HCT116 (cell line): ENCODE measurements at regions not wholly inside any gene's neighbourhood (a gene's known extent, or its start where the extent isn't known, plus 50 kb on each side); places are given as distances from the start of the nearest gene placed in this dataset.

ENCODE experiments used
- ATAC-seq: fragments of 200-7000 bp; cut with Tn5 transposase; 2 replicates; pipeline ENCODE4 v1.9.1; 2020; ENCODE audit warnings: mild to moderate bottlenecking, moderate library complexity
- BruUV-seq: library from RNA; stranded (reverse); fragments of 400-500 nt; replicated peaks from 2 replicates; lab custom pipeline; 2021; lab: Mats Ljungman, UMichigan
- CTCF ChIA-PET: fragments of 300-600 bp; sonication (Branson Sonifier 250); formaldehyde crosslinking; loops from one replicate; lab custom pipeline; 2021; ENCODE audit warnings: antibody characterized with exemption; lab: Charles Lee
- POLR2A ChIA-PET: fragments of 300-600, 350-600 bp; sonication (Branson Sonifier 250); formaldehyde crosslinking; loops from one replicate; lab custom pipeline; 2021; ENCODE audit warnings: antibody characterized with exemption; lab: Charles Lee
- RAD21 ChIA-PET, 2 experiments: fragments of 300-600 bp; sonication (Branson Sonifier 250); formaldehyde crosslinking; loops; one replicate each; lab custom pipeline; 2023; ENCODE audit warnings: low total read pairs in 2 of 2; ENCODE audit not compliant: uncharacterized antibody in 2 of 2, unreplicated experiment in 2 of 2, low non-redundant PET in 1 of 2; lab: Charles Lee
- DNase-seq: peaks from one replicate; pipeline ENCODE4 v3.0.0-alpha.2; 2010; ENCODE audit warnings: low read depth, low spot score
- H2AFZ ChIP-seq: fragments of 200-600 bp; shearing (Covaris generic), sonication (generic); 2 replicates; pipeline ENCODE4 v1.6.1; 2017; ENCODE audit warnings: low read depth, mixed run types, mixed read lengths, antibody characterized with exemption, low read length; ENCODE audit not compliant: poor library complexity, severe bottlenecking
- H3K27ac ChIP-seq: 2 replicates; pipeline ENCODE4 v1.5.1; 2012; ENCODE audit warnings: low read depth, low read length
- H3K27me3 ChIP-seq: fragments of 200-600 bp; sonication (generic); 2 replicates; pipeline ENCODE4 v1.6.1; 2016; ENCODE audit warnings: mixed run types, low read length, mixed read lengths; ENCODE audit not compliant: insufficient read depth
- H3K36me3 ChIP-seq, 2 experiments: fragments of 200-500 bp in 1 of 2; fragments of 200-600 bp in 1 of 2; sonication (Bioruptor generic) in 1 of 2; sonication (generic) in 1 of 2; 2 replicates each; pipeline versions ENCODE4 v1.5.1 to v1.6.1; 2014 to 2016; ENCODE audit warnings: low read length in 2 of 2, inconsistent platforms in 1 of 2, mixed read lengths in 1 of 2, mixed run types in 1 of 2; ENCODE audit not compliant: insufficient read depth in 2 of 2, control insufficient read depth in 1 of 2
- H3K4me1 ChIP-seq, 2 experiments: fragments of 200-600 bp in 1 of 2; sonication (generic) in 1 of 2; 2 replicates each; pipeline versions ENCODE4 v1.5.1 to v1.6.1; 2012 to 2017; ENCODE audit warnings: low read length in 2 of 2, inconsistent platforms in 1 of 2, mild to moderate bottlenecking in 1 of 2, mixed read lengths in 1 of 2, mixed run types in 1 of 2, moderate library complexity in 1 of 2; ENCODE audit not compliant: insufficient read depth in 2 of 2, control insufficient read depth in 1 of 2
- H3K4me2 ChIP-seq: fragments of 200-600 bp; sonication (generic); 2 replicates; pipeline ENCODE4 v1.6.1; 2017; ENCODE audit warnings: mixed run types, low read length, mixed read lengths
- H3K4me3 ChIP-seq, 2 experiments: fragments of 200-600 bp in 1 of 2; sonication (generic) in 1 of 2; replicated peaks in 1 of 2; 2 replicates each; pipeline ENCODE4 v1.5.1; 2011 to 2016; ENCODE audit warnings: low read length in 2 of 2, control low read depth in 1 of 2, low read depth in 1 of 2, mild to moderate bottlenecking in 1 of 2, mixed read lengths in 1 of 2, mixed run types in 1 of 2
- H3K79me2 ChIP-seq: fragments of 200-600 bp; sonication (generic); 2 replicates; pipeline ENCODE4 v1.6.1; 2017; ENCODE audit warnings: mild to moderate bottlenecking, mixed run types, low read length, moderate library complexity, mixed read lengths; ENCODE audit not compliant: insufficient read depth
- H3K9ac ChIP-seq: fragments of 200-600 bp; sonication (generic); 2 replicates; pipeline ENCODE4 v1.6.1; 2016; ENCODE audit warnings: low read length, mixed read lengths
- H3K9me2 ChIP-seq: fragments of 200-600 bp; sonication (generic), shearing (Covaris generic); 2 replicates; pipeline ENCODE4 v1.6.1; 2017; ENCODE audit warnings: mixed run types, mild to moderate bottlenecking, moderate library complexity; ENCODE audit not compliant: insufficient read depth
- H3K9me3 ChIP-seq, 2 experiments: fragments of 200-500 bp in 1 of 2; fragments of 200-600 bp in 1 of 2; sonication (Bioruptor generic) in 1 of 2; sonication (generic) in 1 of 2; 2 replicates each; pipeline ENCODE4 v1.6.1; 2014 to 2017; ENCODE audit warnings: low read length in 2 of 2, mixed read lengths in 2 of 2, inconsistent platforms in 1 of 2, low read depth in 1 of 2, mild to moderate bottlenecking in 1 of 2, mixed run types in 1 of 2, moderate library complexity in 1 of 2; ENCODE audit not compliant: control insufficient read depth in 1 of 2, insufficient read depth in 1 of 2
- H4K20me1 ChIP-seq: fragments of 200-600 bp; sonication (generic), shearing (Covaris generic); 2 replicates; pipeline ENCODE4 v1.6.1; 2017; ENCODE audit warnings: mixed run types, mild to moderate bottlenecking, moderate library complexity; ENCODE audit not compliant: insufficient read depth
- CBX3 ChIP-seq: IDR thresholded peaks from 2 replicates; pipeline ENCODE4 v1.6.1; 2012; ENCODE audit warnings: low read depth
- CEBPB ChIP-seq: IDR thresholded peaks from 2 replicates; pipeline ENCODE4 v1.6.1; 2012; ENCODE audit warnings: low read depth
- EGR1 ChIP-seq: IDR thresholded peaks from 2 replicates; pipeline ENCODE4 v1.6.1; 2012; ENCODE audit warnings: low read depth
- ELF1 ChIP-seq: IDR thresholded peaks from 2 replicates; pipeline ENCODE4 v1.6.1; 2012; ENCODE audit warnings: low read depth, borderline replicate concordance
- EZH2 ChIP-seq: fragments of 200-600 bp; sonication (generic); IDR thresholded peaks from 2 replicates; pipeline ENCODE4 v1.6.1; 2017; ENCODE audit warnings: antibody characterized with exemption, mixed run types
- FOSL1 ChIP-seq: IDR thresholded peaks from 2 replicates; pipeline ENCODE4 v1.6.1; 2012; ENCODE audit warnings: low read depth
- JUND ChIP-seq: IDR thresholded peaks from 2 replicates; pipeline ENCODE4 v1.6.1; 2012
- RAD21 ChIP-seq: IDR thresholded peaks from 2 replicates; pipeline ENCODE4 v1.6.1; 2012; ENCODE audit warnings: low read depth, mild to moderate bottlenecking
- SP1 ChIP-seq: IDR thresholded peaks from 2 replicates; pipeline ENCODE4 v1.6.1; 2012; ENCODE audit warnings: low read depth
- SRF ChIP-seq: IDR thresholded peaks from 2 replicates; pipeline ENCODE4 v1.6.1; 2012; ENCODE audit warnings: low read depth
- TCF7L2 ChIP-seq: IDR thresholded peaks from 2 replicates; pipeline ENCODE4 v1.7.0; 2011; ENCODE audit warnings: borderline replicate concordance, inconsistent platforms; ENCODE audit not compliant: insufficient read depth, insufficient read length; ENCODE audit errors: extremely low read depth
- ZFX ChIP-seq: fragments of 450-650 bp; IDR thresholded peaks from 2 replicates; pipeline ENCODE4 v1.6.1; 2017
- ZNF274 ChIP-seq: fragments of 200-500 bp; sonication (Bioruptor generic); IDR thresholded peaks from 2 replicates; pipeline ENCODE4 v1.6.1; 2014; ENCODE audit warnings: mild to moderate bottlenecking, low read depth, low read length, inconsistent platforms
- intact Hi-C: fragments of 100-400 bp; cut with micrococcal nuclease; formaldehyde crosslinking; loops from 2 replicates; pipeline ENCODE4 v1.10.0; 2022
- TF ChIP-seq, protein P1 (sequence below): IDR thresholded peaks from 2 replicates; pipeline ENCODE4 v1.6.1; 2011; ENCODE audit warnings: mild to moderate bottlenecking, low read length, moderate library complexity; ENCODE audit not compliant: insufficient replicate concordance; ENCODE audit errors: extremely low read depth
- TF ChIP-seq, protein P2 (sequence below): IDR thresholded peaks from 2 replicates; pipeline ENCODE4 v1.6.1; 2012

DNA sequence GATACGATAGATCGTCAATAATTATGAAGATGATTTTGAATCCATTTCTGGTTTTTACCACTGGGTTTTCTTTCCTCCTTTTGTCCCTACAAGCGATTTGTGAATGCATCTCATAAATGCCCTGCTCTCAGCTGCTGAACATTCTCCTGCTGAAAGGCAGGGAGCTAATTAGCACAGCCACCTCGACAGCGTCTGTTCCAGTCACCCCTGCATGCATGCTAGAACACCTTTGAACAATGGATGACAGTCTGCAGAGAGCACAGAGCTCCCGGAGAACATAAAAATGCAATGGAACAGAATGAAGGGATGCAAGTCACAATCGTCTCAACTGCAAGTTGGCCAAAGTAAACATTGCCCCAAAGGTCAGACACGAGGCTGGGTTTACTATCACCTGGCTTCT, 105.8 kb downstream of the SLC35B3 start:
- H3K9me3 ChIP-seq = no peaks in the 10 kb centered on the region
- no peak overlapping the region for H3K4me3 ChIP-seq
- H3K79me2 ChIP-seq = no peaks in the 10 kb centered on the region
- POLR2A ChIA-PET = no interaction called here
- no peaks in the 10 kb centered on the region for H3K36me3 ChIP-seq
- RAD21 ChIA-PET = no interaction called here
- no peak for DNase-seq
- H4K20me1 ChIP-seq = no peaks in the 10 kb centered on the region
- no peaks in the 10 kb centered on the region for H3K9me2 ChIP-seq
- H3K4me2 ChIP-seq = no peak overlapping the region
- no peak for ATAC-seq
- no peaks in the 10 kb centered on the region for H3K27me3 ChIP-seq
- BruUV-seq = no TSS peak
- H3K9ac ChIP-seq = no peak overlapping the region
- no peak overlapping the region for H2AFZ ChIP-seq
- CTCF ChIA-PET = no interaction called here
- H3K4me1 ChIP-seq = no peaks in the 10 kb centered on the region
- no peak overlapping the region for H3K27ac ChIP-seq
- TF ChIP-seq JUND = no peak
- no peak for TF ChIP-seq SRF
- TF ChIP-seq SP1 = no peak
- no peak for TF ChIP-seq ELF1
- TF ChIP-seq, protein P1, sequence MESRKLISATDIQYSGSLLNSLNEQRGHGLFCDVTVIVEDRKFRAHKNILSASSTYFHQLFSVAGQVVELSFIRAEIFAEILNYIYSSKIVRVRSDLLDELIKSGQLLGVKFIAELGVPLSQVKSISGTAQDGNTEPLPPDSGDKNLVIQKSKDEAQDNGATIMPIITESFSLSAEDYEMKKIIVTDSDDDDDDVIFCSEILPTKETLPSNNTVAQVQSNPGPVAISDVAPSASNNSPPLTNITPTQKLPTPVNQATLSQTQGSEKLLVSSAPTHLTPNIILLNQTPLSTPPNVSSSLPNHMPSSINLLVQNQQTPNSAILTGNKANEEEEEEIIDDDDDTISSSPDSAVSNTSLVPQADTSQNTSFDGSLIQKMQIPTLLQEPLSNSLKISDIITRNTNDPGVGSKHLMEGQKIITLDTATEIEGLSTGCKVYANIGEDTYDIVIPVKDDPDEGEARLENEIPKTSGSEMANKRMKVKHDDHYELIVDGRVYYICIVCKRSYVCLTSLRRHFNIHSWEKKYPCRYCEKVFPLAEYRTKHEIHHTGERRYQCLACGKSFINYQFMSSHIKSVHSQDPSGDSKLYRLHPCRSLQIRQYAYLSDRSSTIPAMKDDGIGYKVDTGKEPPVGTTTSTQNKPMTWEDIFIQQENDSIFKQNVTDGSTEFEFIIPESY = no peak
- no peak for TF ChIP-seq ZNF274
- no peak for TF ChIP-seq CBX3
- no peak for TF ChIP-seq FOSL1
- TF ChIP-seq, protein P2, sequence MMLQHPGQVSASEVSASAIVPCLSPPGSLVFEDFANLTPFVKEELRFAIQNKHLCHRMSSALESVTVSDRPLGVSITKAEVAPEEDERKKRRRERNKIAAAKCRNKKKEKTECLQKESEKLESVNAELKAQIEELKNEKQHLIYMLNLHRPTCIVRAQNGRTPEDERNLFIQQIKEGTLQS = no peak
- no peak for TF ChIP-seq EZH2
- TF ChIP-seq, all 23 proteins: peak for 0
- intact Hi-C loops = no loop called here

DNA sequence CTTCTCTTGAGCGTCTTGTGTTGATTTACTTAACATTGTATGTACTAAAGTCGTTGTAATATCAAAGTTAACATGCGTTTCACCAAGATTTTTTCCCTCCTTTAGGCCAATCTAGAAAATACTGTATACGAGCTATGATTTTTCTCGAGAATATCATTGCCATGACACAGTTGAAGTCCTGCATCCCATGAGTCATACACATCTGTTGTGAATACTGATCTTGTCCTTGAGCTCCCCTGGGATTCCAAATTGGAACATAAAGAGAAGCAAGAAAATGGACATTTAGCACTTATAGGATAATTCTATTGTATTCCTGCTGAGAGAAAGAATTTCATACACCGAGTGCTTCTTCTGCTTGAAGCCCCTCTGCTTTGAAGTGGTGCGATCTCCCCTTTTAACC, 109.6 kb downstream of the SLC35B3 start:
- no peak overlapping the region for H3K27ac ChIP-seq
- ChIA-PET RAD21 (no interaction called here), CTCF (no interaction called here), POLR2A (no interaction called here)
- no peaks in the 10 kb centered on the region for H3K9me3 ChIP-seq
- ATAC-seq (no peak), DNase-seq (no peak)
- H3K9me2 ChIP-seq = no peaks in the 10 kb centered on the region
- no peak overlapping the region for H3K4me2 ChIP-seq
- H4K20me1 ChIP-seq = no peaks in the 10 kb centered on the region
- no peak overlapping the region for H3K4me3 ChIP-seq
- no peaks in the 10 kb centered on the region; the same call in 1 of the 2 replicates for H3K27me3 ChIP-seq
- intact Hi-C loops = no loop called here
- H3K36me3 ChIP-seq = no peaks in the 10 kb centered on the region
- no TSS peak for BruUV-seq
- no peak overlapping the region for H2AFZ ChIP-seq
- no peaks in the 10 kb centered on the region for H3K4me1 ChIP-seq
- H3K9ac ChIP-seq = no peak overlapping the region
- no peaks in the 10 kb centered on the region for H3K79me2 ChIP-seq
- TF ChIP-seq ZFX (no peak), TCF7L2 (no peak), CEBPB (no peak), JUND (no peak), EGR1 (no peak), CBX3 (no peak), SP1 (no peak), RAD21 (no peak), SRF (no peak), ELF1 (no peak)
- TF ChIP-seq, protein P1 = no peak
